22Rv1 (cell line): ENCODE measurements at regions not wholly inside any gene's neighbourhood (a gene's known extent, or its start where the extent isn't known, plus 50 kb on each side); places are given as distances from the start of the nearest gene placed in this dataset.

ENCODE experiments used
- CTCF ChIP-seq: fragments of 450-650 bp; IDR thresholded peaks from 2 replicates; pipeline ENCODE4 v1.5.1; 2017; ENCODE audit warnings: mild to moderate bottlenecking
- ZFX ChIP-seq: fragments of 450-650 bp; IDR thresholded peaks from 2 replicates; pipeline ENCODE4 v1.6.1; 2017; ENCODE audit warnings: antibody characterized with exemption, borderline replicate concordance

GRCh38 chr9:29063031-29063430 lies 1489.8 kb upstream of the C9orf72 start:
- TF ChIP-seq CTCF (no peak), ZFX (no peak)
